Subcutaneous abdominal adipose tissue (tissue), 5 donors: ENCODE measurements at regions not wholly inside any gene's neighbourhood (a gene's known extent, or its start where the extent isn't known, plus 50 kb on each side); places are given as distances from the start of the nearest gene placed in this dataset.

Experiments used
- H3K27ac ChIP-seq: one replicate; pipeline ENCODE4 v1.7.0; 2013; ENCODE audit warnings: low read depth, mild to moderate bottlenecking, inconsistent platforms, low read length, moderate library complexity
- H3K27me3 ChIP-seq, 5 donors: one replicate each; pipeline ENCODE4 v1.7.0; 2013; ENCODE audit warnings: low read length in 5 of 5, inconsistent platforms in 1 of 5; ENCODE audit not compliant: control insufficient read depth in 5 of 5, insufficient read depth in 4 of 5
- H3K36me3 ChIP-seq, 5 donors: one replicate each; pipeline ENCODE4 v1.7.0; 2013; ENCODE audit warnings: low read length in 5 of 5; ENCODE audit not compliant: control insufficient read depth in 5 of 5, insufficient read depth in 5 of 5
- H3K4me1 ChIP-seq, 5 donors: one replicate each; pipeline ENCODE4 v1.7.0; 2013; ENCODE audit warnings: low read length in 5 of 5, mild to moderate bottlenecking in 3 of 5, moderate library complexity in 1 of 5; ENCODE audit not compliant: control insufficient read depth in 5 of 5, insufficient read depth in 5 of 5
- H3K4me3 ChIP-seq, 5 donors: one replicate each; pipeline ENCODE4 v1.7.0; 2013; ENCODE audit warnings: low read length in 5 of 5, low read depth in 1 of 5
- H3K9ac ChIP-seq, 5 donors: one replicate each; pipeline ENCODE4 v1.7.0; 2013; ENCODE audit warnings: low read length in 5 of 5, mild to moderate bottlenecking in 4 of 5, moderate library complexity in 3 of 5
- H3K9me3 ChIP-seq, 5 donors: one replicate each; pipeline ENCODE4 v1.7.0; 2013; ENCODE audit warnings: low read length in 5 of 5; ENCODE audit not compliant: control insufficient read depth in 5 of 5
- donor health status: healthy.
- donor health status: healthy.
- donor health status: healthy.
- donor health status: healthy.
- donor health status: healthy.

DNA sequence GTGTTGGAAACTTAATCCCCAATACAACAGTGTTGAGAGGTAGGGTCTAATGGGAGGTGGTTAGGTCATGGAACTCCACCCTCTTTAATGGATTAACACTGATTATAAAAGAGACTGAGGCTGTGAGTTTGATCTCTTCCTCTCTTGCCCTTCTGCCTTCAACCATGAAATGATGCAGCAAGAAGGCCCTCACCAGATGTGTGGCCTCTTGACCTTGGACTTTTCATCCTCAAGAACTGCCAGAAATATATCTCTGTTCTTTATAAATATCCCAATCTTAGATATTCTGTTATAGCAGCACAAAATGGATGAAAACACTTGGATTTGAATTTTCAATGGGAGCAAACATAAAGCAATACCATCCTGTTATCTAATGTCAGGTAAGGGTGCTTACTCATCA is 67.6 kb downstream of the NMUR2 start:
- H3K9ac ChIP-seq: no peak overlapping the region
- H3K4me3 ChIP-seq: no peak overlapping the region
- no peak overlapping the region for H3K27ac ChIP-seq
- H3K9me3 ChIP-seq: no peaks in the 10 kb centered on the region
- peaks cover 2 to 9% (median 9%) of the 10 kb centered on the region in 5 donors for H3K4me1 ChIP-seq
- no peaks in the 10 kb centered on the region for H3K36me3 ChIP-seq
- no peaks in the 10 kb centered on the region for H3K27me3 ChIP-seq

DNA sequence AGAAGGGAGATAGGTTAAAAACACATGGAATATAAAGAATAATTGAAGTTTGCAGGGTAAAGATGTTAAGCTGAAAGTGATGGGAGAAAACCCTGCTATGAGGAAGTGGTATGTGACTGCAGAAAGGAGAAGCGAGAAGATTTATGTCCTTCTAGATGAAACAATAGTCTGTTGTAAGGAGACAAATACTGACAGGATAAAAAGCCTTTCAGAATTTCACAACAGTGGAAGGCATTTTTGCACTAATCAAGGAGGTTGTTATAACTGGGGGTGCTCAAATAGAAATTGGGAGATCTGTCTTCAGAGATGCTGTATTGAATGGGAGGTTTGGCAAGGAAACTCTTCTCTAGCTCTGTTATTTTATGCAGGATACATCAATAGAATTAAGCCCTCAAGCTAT is 69.6 kb downstream of the NMUR2 start:
- Histone ChIP-seq H3K9ac (no peak overlapping the region), H3K27ac (no peak overlapping the region), H3K27me3 (no peaks in the 10 kb centered on the region), H3K36me3 (no peaks in the 10 kb centered on the region), H3K4me1 (peaks cover 2 to 28% (median 24%) of the 10 kb centered on the region in 5 donors), H3K4me3 (no peak overlapping the region), H3K9me3 (no peaks in the 10 kb centered on the region)

DNA sequence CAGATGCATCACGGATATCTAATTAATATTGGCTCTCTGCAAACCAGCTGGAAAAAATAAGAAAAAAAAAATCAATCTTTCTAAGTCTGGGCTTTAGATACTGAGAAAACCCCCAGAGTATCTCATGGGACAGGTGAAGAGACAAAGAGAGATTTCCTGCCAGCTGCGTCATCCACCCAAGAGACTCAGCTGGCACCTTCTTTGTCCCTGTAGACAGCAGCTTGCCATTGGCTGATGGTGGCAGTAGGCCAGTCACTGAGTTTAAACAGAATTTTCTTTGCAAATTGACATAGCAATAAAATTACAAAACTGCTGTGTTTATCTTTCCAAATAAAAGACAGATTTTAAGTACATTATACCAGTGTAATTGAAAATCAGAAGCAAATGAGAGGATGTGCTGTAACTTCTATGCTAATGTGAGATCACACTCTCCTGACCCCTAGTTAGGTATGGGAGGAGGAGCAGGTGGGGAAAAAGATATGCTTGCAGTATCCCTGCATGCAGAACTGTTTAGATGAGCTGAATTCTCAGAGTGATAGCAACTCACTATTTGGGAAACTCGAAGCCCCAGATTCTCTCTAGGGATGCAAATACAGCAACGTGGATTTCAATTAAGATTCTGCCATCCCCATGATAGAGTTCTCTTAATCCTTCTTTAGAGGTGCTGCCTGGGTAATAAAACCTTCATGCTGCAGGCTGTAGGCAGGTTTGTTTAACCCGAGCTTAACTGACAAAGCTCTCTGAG is 72.2 kb downstream of the NMUR2 start:
- no peak overlapping the region for H3K9ac ChIP-seq
- peaks cover 2 to 34% (median 26%) of the 10 kb centered on the region in 5 donors for H3K4me1 ChIP-seq
- H3K4me3 ChIP-seq: no peak overlapping the region
- no peaks in the 10 kb centered on the region for H3K36me3 ChIP-seq
- H3K27ac ChIP-seq: no peak overlapping the region
- H3K27me3 ChIP-seq: no peaks in the 10 kb centered on the region
- H3K9me3 ChIP-seq: no peaks in the 10 kb centered on the region

DNA sequence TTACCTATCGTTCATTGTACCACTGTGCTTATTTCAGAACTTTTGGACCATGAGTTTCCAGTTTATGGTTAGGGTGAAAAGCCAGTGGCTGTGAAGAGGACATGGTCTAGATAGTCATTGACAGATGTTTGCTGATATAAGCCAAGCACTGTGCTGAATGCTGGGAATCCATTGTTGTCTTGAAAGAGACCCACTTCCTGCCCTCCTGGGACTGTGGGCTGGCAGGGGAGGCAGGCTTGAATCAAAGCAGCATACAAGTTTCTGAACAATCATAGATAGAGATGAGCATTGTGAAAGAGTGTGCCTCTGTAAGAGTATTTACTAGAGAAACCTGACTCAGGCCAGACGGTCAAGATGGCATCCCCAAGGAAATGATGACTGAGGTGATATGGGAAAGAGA is 73.4 kb downstream of the NMUR2 start:
- Histone ChIP-seq H3K27ac (no peak overlapping the region), H3K9me3 (peaks cover 0 to under 1% (median 0%) of the 10 kb centered on the region in 5 donors), H3K4me3 (no peak overlapping the region), H3K27me3 (no peaks in the 10 kb centered on the region), H3K4me1 (peaks cover 2 to 34% (median 26%) of the 10 kb centered on the region in 5 donors), H3K9ac (no peak overlapping the region), H3K36me3 (no peaks in the 10 kb centered on the region)

DNA sequence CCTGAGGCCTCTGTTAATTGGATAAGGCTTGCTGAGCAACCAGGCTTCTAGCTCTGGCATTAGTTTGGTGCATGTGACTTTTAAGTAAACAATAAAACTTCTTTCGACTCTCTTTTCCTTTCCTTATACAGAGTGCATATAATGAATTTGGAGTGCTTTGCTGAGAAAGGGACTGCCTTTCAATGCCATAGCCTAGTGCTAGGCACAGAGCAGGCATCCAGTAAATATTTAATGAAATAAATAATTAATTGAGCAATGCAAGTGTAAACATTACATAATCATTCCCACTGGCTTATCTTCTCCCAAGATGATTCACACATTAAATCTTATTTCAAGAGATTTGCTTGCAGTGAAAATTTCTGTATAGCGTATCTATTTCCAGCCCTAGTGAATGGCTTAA is 74.1 kb downstream of the NMUR2 start:
- Histone ChIP-seq H3K4me3 (no peak overlapping the region), H3K36me3 (no peaks in the 10 kb centered on the region), H3K27me3 (no peaks in the 10 kb centered on the region), H3K4me1 (peaks cover 2 to 34% (median 26%) of the 10 kb centered on the region in 5 donors), H3K9me3 (peaks cover 0 to 2% (median 0%) of the 10 kb centered on the region in 5 donors), H3K9ac (no peak overlapping the region), H3K27ac (peak overlapping the region; percentile 24)

DNA sequence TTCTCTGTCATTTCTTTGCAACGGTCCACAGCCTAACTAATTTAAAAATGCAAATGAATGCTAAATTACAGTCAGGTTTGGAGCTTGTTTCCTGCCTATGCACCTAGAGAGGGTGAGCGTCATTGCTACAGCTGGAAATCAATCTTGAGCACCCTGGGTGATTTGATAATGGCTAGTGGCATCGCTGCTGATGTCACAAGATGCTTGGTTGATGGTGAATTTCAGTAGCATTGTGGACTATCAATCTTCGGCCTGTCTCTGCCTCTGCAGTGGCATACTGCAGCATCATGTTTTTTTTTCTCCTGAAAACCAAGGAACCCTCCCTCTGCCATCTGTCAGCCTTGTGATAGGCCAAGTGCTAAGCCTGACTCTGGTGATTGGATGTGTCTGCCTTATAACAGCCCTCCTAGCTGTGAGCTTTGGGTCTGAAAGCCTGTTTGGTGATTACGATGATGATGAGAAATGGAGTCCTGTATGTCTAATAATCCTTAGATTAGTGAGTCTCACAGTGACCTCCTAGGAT is 75.3 kb downstream of the NMUR2 start:
- Histone ChIP-seq H3K4me3 (no peak overlapping the region), H3K9me3 (peaks cover 0 to 2% (median 0%) of the 10 kb centered on the region in 5 donors), H3K4me1 (peaks cover 2 to 34% (median 26%) of the 10 kb centered on the region in 5 donors), H3K36me3 (no peaks in the 10 kb centered on the region), H3K27me3 (no peaks in the 10 kb centered on the region), H3K9ac (no peak overlapping the region), H3K27ac (no peak overlapping the region)

DNA sequence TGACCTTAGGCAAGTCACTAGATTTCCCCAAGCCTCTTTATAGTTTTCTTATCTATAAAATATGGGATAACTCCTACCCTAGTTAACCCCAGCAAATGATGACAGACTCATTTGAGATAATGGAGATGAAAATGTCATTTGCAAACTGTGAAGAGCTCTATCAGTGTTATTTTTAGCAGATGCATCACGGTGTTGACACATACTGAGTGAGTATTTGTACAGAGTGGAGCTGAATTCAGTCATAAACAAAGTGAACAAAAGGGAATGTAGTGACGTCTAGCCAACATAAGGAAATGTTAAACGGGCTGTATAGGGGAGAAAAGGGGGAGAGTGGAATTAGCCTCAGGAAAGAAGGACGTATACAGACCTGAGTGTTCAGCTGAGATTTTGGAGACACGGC is 75.9 kb downstream of the NMUR2 start:
- peaks cover 2 to 34% (median 26%) of the 10 kb centered on the region in 5 donors for H3K4me1 ChIP-seq

DNA sequence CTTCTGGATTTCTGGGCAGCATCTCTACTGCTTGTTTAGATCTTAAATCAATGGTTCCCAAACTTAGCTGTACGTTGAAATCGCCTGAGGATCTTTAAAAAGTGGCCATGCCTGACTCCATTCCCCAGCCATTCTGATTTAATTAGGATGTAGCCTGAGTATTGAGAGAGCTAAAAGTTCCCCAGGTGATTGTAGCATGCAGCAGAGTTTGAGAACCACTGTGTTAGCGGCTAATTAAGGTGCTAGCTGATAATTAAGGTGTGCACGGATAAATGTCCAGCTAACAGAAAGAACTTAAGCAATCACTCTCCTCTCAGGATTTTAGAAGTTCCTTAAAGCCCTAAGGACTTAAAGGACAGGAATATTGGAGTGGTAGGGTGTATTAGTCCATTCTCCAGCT is 89.1 kb downstream of the NMUR2 start:
- H3K9me3 ChIP-seq: no peaks in the 10 kb centered on the region
- H3K4me1 ChIP-seq: no peaks in the 10 kb centered on the region
- no peaks in the 10 kb centered on the region for H3K27me3 ChIP-seq
- H3K27ac ChIP-seq: no peak overlapping the region
- no peak overlapping the region for H3K4me3 ChIP-seq
- no peaks in the 10 kb centered on the region for H3K36me3 ChIP-seq
- no peak overlapping the region for H3K9ac ChIP-seq

More for the DNA sequence above, 75.9 kb downstream of the NMUR2 start:
- Histone ChIP-seq H3K36me3 (no peaks in the 10 kb centered on the region), H3K27ac (no peak overlapping the region), H3K9ac (no peak overlapping the region), H3K9me3 (peaks cover 0 to 3% (median 0%) of the 10 kb centered on the region in 5 donors), H3K4me3 (no peak overlapping the region), H3K27me3 (no peaks in the 10 kb centered on the region)

DNA sequence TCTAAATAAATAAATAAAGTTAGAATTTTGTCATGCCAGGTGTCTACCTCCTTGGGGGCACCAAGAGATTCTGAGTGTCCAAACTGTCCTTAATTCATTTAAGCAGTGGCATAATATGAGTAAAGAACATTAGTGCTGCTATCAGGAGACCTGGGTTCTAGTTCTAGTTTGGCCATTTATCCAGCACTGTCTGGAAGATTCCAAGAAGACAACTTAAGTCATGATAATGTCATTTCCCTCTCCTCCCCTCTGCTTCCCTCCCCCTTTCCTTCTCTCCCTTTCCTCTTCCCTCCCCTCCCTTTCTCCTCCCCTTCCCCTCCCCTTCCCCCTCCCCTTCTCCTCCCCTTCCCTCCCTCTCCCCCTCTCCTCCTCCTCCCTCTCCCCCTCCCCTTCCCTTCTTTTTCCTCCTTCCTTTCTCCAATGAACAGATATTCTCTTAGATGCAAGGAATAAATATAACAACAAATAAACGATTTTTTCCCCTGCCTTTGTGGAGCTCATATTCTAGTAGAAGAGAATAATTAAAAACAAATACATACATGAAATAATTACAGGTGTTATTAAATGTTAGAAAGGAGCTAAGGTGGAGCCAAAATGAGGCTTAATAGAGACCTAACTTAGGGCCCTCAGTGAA is 90.8 kb downstream of the NMUR2 start:
- Histone ChIP-seq H3K36me3 (no peaks in the 10 kb centered on the region), H3K27ac (no peak overlapping the region), H3K4me3 (no peak overlapping the region), H3K4me1 (no peaks in the 10 kb centered on the region), H3K27me3 (no peaks in the 10 kb centered on the region), H3K9ac (no peak overlapping the region), H3K9me3 (peaks cover 0 to 2% (median 0%) of the 10 kb centered on the region in 5 donors)

DNA sequence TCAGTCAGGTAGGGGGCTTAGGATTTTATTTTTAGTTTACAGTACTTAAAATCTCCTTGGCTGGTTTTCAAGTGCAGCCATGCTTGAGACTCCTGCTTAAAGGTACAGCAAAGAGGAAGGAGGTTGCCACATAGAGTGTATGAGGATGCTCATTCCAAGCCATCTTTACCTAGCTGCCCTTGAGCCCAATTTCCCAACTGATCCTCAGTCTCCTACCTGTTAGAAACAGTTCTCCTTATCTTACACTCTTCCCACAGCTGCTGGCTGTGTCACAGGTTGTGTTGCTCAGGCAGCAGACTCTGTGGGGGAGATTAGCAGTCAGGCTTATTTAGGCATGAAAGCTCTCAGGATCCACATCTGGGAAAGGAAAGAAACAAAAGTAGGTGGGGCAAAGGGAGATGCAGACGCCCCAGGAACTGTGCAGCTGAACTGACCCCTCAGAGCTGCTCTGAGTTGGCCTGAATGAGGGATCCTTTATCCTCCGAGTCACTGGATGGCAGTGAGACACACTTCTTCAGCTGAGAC is 95.1 kb downstream of the NMUR2 start:
- no peaks in the 10 kb centered on the region for H3K27me3 ChIP-seq
- no peak overlapping the region for H3K9ac ChIP-seq
- H3K27ac ChIP-seq: no peak overlapping the region
- H3K4me3 ChIP-seq: no peak overlapping the region
- H3K36me3 ChIP-seq: no peaks in the 10 kb centered on the region
- H3K4me1 ChIP-seq: no peaks in the 10 kb centered on the region
- H3K9me3 ChIP-seq: peaks cover 0 to 2% (median 0%) of the 10 kb centered on the region in 5 donors
